Progenitor cell of endocrine pancreas (in vitro differentiated cells): ENCODE measurements at regions not wholly inside any gene's neighbourhood (a gene's known extent, or its start where the extent isn't known, plus 50 kb on each side); places are given as distances from the start of the nearest gene placed in this dataset.

ENCODE experiments used
- DNase-seq: peaks from one replicate; pipeline ENCODE4 v3.0.0; 2021; ENCODE audit warnings: low spot score; ENCODE audit not compliant: unreplicated experiment
- H3K27ac Mint-ChIP-seq: 2 replicates; pipeline ENCODE4 v1.8.0; 2021; ENCODE audit warnings: mild to moderate bottlenecking, moderate library complexity, mixed read lengths
- H3K27me3 Mint-ChIP-seq: 2 replicates; pipeline ENCODE4 v1.8.0; 2021; ENCODE audit warnings: mixed read lengths
- H3K36me3 Mint-ChIP-seq: 2 replicates; pipeline ENCODE4 v1.8.0; 2022; ENCODE audit warnings: mixed read lengths; ENCODE audit not compliant: insufficient read depth
- H3K4me1 Mint-ChIP-seq: 2 replicates; pipeline ENCODE4 v1.8.0; 2021; ENCODE audit warnings: low read depth, mixed read lengths
- H3K4me3 Mint-ChIP-seq: 2 replicates; pipeline ENCODE4 v1.8.0; 2021; ENCODE audit warnings: low read depth, mild to moderate bottlenecking, moderate library complexity, mixed read lengths
- H3K9me3 Mint-ChIP-seq: 2 replicates; pipeline ENCODE4 v1.8.0; 2021; ENCODE audit warnings: low read depth, mixed read lengths
- CTCF ChIP-seq: fragments of 200-600 bp; sonication (generic); IDR thresholded peaks from one replicate; pipeline ENCODE4 v1.5.0; 2021; ENCODE audit warnings: antibody characterized with exemption, mild to moderate bottlenecking; ENCODE audit not compliant: unreplicated experiment

- Mint-ChIP-seq H3K4me1 (peaks cover 4% of the 10 kb centered on the region), H3K36me3 (no peaks in the 10 kb centered on the region), H3K27ac (no peak overlapping the region), H3K27me3 (peaks cover 6% of the 10 kb centered on the region), H3K4me3 (no peak overlapping the region), H3K9me3 (no peaks in the 10 kb centered on the region)
- TF ChIP-seq CTCF = no peak
- no peak for DNase-seq
Measured at GRCh38 chr1:177440821-177441220, 270.1 kb downstream of the BRINP2 start.

- Mint-ChIP-seq H3K4me3 (no peak overlapping the region), H3K27me3 (peaks cover 4% of the 10 kb centered on the region), H3K36me3 (no peaks in the 10 kb centered on the region), H3K4me1 (peaks cover 4% of the 10 kb centered on the region), H3K9me3 (no peaks in the 10 kb centered on the region), H3K27ac (no peak overlapping the region)
- no peak for DNase-seq
- no peak for TF ChIP-seq CTCF
Measured at GRCh38 chr1:177439301-177439700, 268.5 kb downstream of the BRINP2 start.

- no peak overlapping the region for H3K27ac Mint-ChIP-seq
- no peaks in the 10 kb centered on the region for H3K36me3 Mint-ChIP-seq
- DNase-seq = no peak
- H3K4me1 Mint-ChIP-seq = no peaks in the 10 kb centered on the region
- no peak overlapping the region for H3K4me3 Mint-ChIP-seq
- no peak for TF ChIP-seq CTCF
- no peaks in the 10 kb centered on the region for H3K9me3 Mint-ChIP-seq
- H3K27me3 Mint-ChIP-seq = peaks cover 5% of the 10 kb centered on the region
Measured at GRCh38 chr1:177435364-177435763, 264.6 kb downstream of the BRINP2 start.

GRCh38 chr1:177432897-177433296 is 262.1 kb downstream of the BRINP2 start:
- Mint-ChIP-seq H3K27ac (no peak overlapping the region), H3K4me1 (no peaks in the 10 kb centered on the region), H3K4me3 (no peak overlapping the region), H3K27me3 (peaks cover 5% of the 10 kb centered on the region), H3K36me3 (no peaks in the 10 kb centered on the region), H3K9me3 (no peaks in the 10 kb centered on the region)
- peak; percentile 33 for TF ChIP-seq CTCF
- DNase-seq = no peak

- TF ChIP-seq CTCF = no peak
- H3K27me3 Mint-ChIP-seq = peaks cover 5% of the 10 kb centered on the region
- H3K4me1 Mint-ChIP-seq = no peaks in the 10 kb centered on the region
- no peaks in the 10 kb centered on the region for H3K36me3 Mint-ChIP-seq
- no peak for DNase-seq
- H3K27ac Mint-ChIP-seq = no peak overlapping the region
- H3K4me3 Mint-ChIP-seq = no peak overlapping the region
- H3K9me3 Mint-ChIP-seq = no peaks in the 10 kb centered on the region
Measured at GRCh38 chr1:177431123-177431522, 260.4 kb downstream of the BRINP2 start.
